PC-3 (cell line): ENCODE measurements at regions not wholly inside any gene's neighbourhood (a gene's known extent, or its start where the extent isn't known, plus 50 kb on each side); places are given as distances from the start of the nearest gene placed in this dataset.

ENCODE experiments used
- CTCF ChIP-seq: fragments of 300-600 bp; sonication (generic); conservative IDR thresholded peaks from 2 replicates; pipeline ENCODE4 v1.5.1; 2017; ENCODE audit warnings: antibody characterized with exemption, low read depth, mild to moderate bottlenecking, low read length
- EZH2 ChIP-seq: fragments of 300-600 bp; sonication (generic); IDR thresholded peaks from one replicate; pipeline ENCODE4 v1.6.1; 2017; ENCODE audit warnings: antibody characterized with exemption, mild to moderate bottlenecking, low read length; ENCODE audit not compliant: unreplicated experiment

- TF ChIP-seq CTCF (no peak), EZH2 (no peak)
Observed at GRCh38 chr9:93894691-93895079, 60.5 kb downstream of the BARX1 start.
